Neural crest cell (in vitro differentiated cells): ENCODE measurements at regions not wholly inside any gene's neighbourhood (a gene's known extent, or its start where the extent isn't known, plus 50 kb on each side); places are given as distances from the start of the nearest gene placed in this dataset.

Experiments used
- DNase-seq: peaks from one replicate; pipeline ENCODE4 v3.0.0; 2021; ENCODE audit warnings: low read depth, mixed read lengths, low spot score
- H3K27ac Mint-ChIP-seq: one replicate; pipeline ENCODE4 v1.8.0; 2021; ENCODE audit warnings: mild to moderate bottlenecking, mixed read lengths; ENCODE audit not compliant: unreplicated experiment
- H3K27me3 Mint-ChIP-seq: 2 replicates; pipeline ENCODE4 v1.8.0; 2021; ENCODE audit warnings: low read depth, mild to moderate bottlenecking, mixed read lengths
- H3K36me3 Mint-ChIP-seq: 2 replicates; pipeline ENCODE4 v1.8.0; 2021; ENCODE audit warnings: low read depth, mild to moderate bottlenecking, mixed read lengths
- H3K4me1 Mint-ChIP-seq: 2 replicates; pipeline ENCODE4 v1.8.0; 2021; ENCODE audit warnings: mixed read lengths
- H3K4me3 Mint-ChIP-seq: one replicate; pipeline ENCODE4 v1.8.0; 2021; ENCODE audit warnings: mild to moderate bottlenecking, mixed read lengths
- H3K9me3 Mint-ChIP-seq: 2 replicates; pipeline ENCODE4 v1.8.0; 2021; ENCODE audit warnings: mixed read lengths
- TF ChIP-seq, protein P1 (sequence below): fragments of 200-600 bp; sonication (generic); conservative IDR thresholded peaks from 2 replicates; pipeline ENCODE4 v1.5.0; 2021; ENCODE audit warnings: antibody characterized with exemption, mild to moderate bottlenecking

DNA sequence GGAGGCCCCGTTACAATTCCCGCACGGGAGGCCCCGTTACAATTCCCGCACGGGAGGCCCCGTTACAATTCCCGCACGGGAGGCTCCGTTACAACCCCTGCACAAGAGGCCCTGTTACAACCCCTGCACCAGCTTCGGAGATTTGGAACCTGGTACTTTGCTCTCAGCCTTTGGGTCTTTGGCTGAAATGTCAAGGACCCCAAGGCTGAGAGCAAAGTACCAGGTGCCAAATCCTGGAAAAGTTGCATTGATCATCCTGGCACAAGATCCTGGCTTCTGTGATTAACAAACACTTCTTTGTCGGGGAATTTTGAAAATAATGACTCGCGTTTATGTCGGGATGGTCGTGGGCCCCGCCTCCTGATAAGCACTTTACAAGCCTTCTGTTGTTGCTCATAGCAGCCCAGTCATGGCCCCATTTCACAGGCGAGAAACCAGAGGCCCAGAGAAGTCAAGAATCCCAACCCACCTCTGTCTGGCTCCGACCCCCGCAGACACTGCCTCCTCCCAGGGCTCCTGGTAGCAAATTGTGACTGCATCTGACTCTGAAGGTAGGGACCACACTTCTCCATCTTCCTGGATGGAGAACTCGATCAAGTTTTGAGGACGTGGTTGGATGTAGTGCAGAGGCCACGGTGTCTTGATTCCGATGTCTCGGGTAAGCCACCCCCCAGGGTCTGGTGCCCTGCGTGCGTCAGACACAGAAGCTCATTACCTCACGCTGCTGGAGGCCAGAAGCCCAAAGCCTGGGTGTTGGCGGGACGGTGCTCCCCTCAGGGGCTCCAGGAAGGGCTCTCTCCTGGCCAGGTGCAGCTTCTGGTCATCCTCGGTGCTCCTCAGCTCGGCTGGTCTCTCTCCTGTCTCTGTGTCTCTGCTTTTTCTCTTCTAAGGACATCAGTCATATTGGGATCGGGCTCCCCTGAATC is 60.3 kb downstream of the ADRA2C start:
- Mint-ChIP-seq H3K36me3 (no peaks in the 10 kb centered on the region), H3K4me1 (peaks cover 13% of the 10 kb centered on the region), H3K27ac (no peak overlapping the region), H3K4me3 (no peak overlapping the region), H3K27me3 (peaks cover 41% of the 10 kb centered on the region), H3K9me3 (no peaks in the 10 kb centered on the region)
- TF ChIP-seq, protein P1, sequence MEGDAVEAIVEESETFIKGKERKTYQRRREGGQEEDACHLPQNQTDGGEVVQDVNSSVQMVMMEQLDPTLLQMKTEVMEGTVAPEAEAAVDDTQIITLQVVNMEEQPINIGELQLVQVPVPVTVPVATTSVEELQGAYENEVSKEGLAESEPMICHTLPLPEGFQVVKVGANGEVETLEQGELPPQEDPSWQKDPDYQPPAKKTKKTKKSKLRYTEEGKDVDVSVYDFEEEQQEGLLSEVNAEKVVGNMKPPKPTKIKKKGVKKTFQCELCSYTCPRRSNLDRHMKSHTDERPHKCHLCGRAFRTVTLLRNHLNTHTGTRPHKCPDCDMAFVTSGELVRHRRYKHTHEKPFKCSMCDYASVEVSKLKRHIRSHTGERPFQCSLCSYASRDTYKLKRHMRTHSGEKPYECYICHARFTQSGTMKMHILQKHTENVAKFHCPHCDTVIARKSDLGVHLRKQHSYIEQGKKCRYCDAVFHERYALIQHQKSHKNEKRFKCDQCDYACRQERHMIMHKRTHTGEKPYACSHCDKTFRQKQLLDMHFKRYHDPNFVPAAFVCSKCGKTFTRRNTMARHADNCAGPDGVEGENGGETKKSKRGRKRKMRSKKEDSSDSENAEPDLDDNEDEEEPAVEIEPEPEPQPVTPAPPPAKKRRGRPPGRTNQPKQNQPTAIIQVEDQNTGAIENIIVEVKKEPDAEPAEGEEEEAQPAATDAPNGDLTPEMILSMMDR: no peak
- DNase-seq: no peak

DNA sequence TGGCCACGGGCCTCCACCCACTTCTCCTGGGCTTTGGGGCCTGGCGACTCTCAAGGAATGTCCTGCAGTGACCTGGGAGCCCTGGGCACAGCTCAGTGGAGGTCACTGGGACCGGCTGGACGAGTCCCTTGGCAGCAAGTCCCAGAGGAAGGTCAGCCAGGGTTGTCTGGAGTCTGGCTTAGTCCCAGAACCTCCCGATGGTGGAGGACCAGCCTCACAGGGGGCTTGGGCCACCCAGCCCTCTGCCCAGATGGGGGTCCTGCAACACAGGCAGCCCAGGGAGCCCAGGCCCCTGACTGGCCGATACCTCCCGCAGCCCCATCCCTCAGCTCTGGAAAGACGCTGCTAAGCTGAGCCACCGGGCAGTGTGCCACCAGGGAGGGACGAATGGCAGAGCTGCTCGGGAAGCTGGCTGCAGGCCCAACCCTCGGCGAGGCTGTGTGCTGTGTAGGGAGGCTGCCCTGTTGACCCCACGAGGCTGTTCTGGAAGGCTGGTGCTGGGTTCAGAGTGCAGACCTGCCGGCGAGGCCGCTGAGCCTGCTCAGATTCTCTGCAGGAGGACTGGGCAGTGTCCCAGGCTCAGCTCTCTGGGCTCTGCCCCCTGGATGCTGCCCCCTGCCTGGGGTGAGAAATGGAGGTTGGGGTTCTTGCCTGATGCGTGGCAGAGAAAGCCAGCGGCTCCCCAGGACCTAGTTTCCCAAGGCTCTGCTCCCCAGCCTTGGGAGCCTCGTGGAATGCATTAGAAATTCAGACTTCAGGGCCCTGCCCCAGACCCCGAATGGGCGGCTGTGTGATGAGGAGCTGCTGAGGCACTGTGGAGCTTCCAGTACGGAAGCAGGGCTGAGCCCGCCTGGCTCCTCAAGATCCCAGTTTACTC is 61.7 kb downstream of the ADRA2C start:
- peaks cover 13% of the 10 kb centered on the region for H3K4me1 Mint-ChIP-seq
- H3K36me3 Mint-ChIP-seq: no peaks in the 10 kb centered on the region
- H3K9me3 Mint-ChIP-seq: no peaks in the 10 kb centered on the region
- TF ChIP-seq, protein P1: no peak
- DNase-seq: no peak
- no peak overlapping the region for H3K4me3 Mint-ChIP-seq
- peaks cover 47% of the 10 kb centered on the region for H3K27me3 Mint-ChIP-seq
- H3K27ac Mint-ChIP-seq: no peak overlapping the region

DNA sequence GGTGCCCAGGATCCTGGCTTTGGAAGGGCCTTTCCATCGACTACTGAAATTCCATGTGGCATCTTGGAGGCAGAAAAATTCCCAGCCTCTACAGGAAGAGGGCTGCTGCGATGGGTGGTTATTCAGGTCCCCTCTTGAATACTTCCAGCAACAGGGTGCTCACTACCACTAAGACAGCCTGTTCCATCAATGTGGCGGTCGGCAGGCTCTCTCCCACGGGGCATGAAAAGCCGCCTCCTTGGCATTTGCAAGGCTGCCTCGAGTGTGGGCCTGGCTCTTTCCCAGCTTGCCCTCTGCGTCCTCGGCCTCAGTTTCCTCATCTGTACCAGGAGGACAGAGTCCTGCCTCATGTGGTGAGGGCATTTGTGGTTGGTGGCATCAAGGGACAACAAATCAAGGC is 62.4 kb downstream of the ADRA2C start:
- Mint-ChIP-seq H3K4me3 (no peak overlapping the region), H3K9me3 (no peaks in the 10 kb centered on the region), H3K36me3 (no peaks in the 10 kb centered on the region), H3K27me3 (peaks cover 52% of the 10 kb centered on the region), H3K27ac (no peak overlapping the region), H3K4me1 (peaks cover 13% of the 10 kb centered on the region)
- TF ChIP-seq, protein P1: no peak
- DNase-seq: no peak

DNA sequence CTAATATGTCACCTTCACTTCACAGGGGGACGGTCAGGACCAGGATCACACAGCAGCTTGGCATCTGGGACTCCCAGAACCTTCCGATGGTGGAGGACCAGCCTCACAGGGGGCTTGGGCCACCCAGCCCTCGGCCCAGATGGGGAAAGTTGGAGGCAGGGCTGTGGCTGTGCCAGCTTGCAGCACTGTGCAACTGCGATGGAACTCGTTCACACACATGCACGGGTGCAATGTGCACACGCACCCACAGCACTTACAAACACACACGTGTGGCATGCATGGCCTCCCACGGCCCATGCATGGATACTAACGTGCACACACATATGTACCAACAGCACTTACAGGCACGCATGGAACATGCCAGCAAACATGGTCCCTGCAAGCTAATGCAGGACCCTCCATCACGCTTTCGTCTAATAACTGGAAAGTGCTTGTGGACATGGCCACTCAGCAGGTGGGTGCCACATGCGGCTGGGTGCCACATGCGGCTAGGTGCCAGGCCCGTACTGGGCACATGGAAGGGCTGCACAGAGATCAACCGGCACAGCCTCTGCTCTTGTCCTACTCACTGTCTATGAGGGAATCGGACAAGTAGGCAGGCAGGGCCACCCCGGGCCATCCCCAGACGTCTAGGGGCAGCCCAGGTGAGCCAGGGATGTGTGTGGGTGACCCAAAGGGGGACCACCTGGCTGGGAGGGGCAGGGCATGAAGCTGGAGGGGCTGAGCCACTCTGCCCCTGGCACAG is 63.2 kb downstream of the ADRA2C start:
- H3K9me3 Mint-ChIP-seq: no peaks in the 10 kb centered on the region
- TF ChIP-seq, protein P1: no peak
- H3K27ac Mint-ChIP-seq: no peak overlapping the region
- H3K27me3 Mint-ChIP-seq: peaks cover 57% of the 10 kb centered on the region
- peaks cover 20% of the 10 kb centered on the region for H3K4me1 Mint-ChIP-seq
- no peak overlapping the region for H3K4me3 Mint-ChIP-seq
- no peaks in the 10 kb centered on the region for H3K36me3 Mint-ChIP-seq
- DNase-seq: no peak
